A549 (cell line): ENCODE measurements at regions not wholly inside any gene's neighbourhood (a gene's known extent, or its start where the extent isn't known, plus 50 kb on each side); places are given as distances from the start of the nearest gene placed in this dataset.

Experiments used
- ATAC-seq, 2 experiments: fragments of 200-7000 bp in 1 of 2; fragments of >200 bp in 1 of 2; cut with Nextera tagmentation in 1 of 2; cut with Tn5 transposase in 1 of 2; 3 replicates each; pipeline versions ENCODE4 v1.8.0 to v1.9.1; 2018 to 2020; ENCODE audit warnings: mild to moderate bottlenecking in 1 of 2, moderate library complexity in 1 of 2
- CTCF ChIA-PET: fragments of 300-600 bp; sonication (Branson Sonifier 250); formaldehyde crosslinking; extraction: SDS; loops from one replicate; lab custom pipeline; 2021; ENCODE audit warnings: antibody characterized with exemption, inconsistent platforms; lab: Yijun Ruan, JAX
- POLR2A ChIA-PET: fragments of 350-600 bp; formaldehyde crosslinking; extraction: SDS; loops from one replicate; lab custom pipeline; 2021; ENCODE audit warnings: antibody characterized with exemption, inconsistent platforms; lab: Yijun Ruan, JAX
- DNase-seq, 2 experiments: peaks; one replicate each; pipeline versions ENCODE4 v3.0.0 to v3.0.0-alpha.2; 2011 to 2016; ENCODE audit warnings: low read depth in 1 of 2, low spot score in 1 of 2
- FAIRE-seq: peaks from 2 replicates; lab custom pipeline; 2011; peaks lifted over from hg19 to GRCh38; lab: Jason Lieb, UNC
- H3K27ac ChIP-seq, 2 experiments: fragments of >200 bp; sonication (Bioruptor Twin); formaldehyde crosslinking; 3 replicates each; pipeline ENCODE4 v1.5.1; 2016 to 2017
- H3K4me1 ChIP-seq: fragments of >200 bp; sonication (Bioruptor Twin); formaldehyde crosslinking; 3 replicates; pipeline ENCODE4 v1.6.1; 2016
- H3K4me2 ChIP-seq: fragments of >200 bp; sonication (Bioruptor Twin); formaldehyde crosslinking; 3 replicates; pipeline ENCODE4 v1.6.1; 2016
- H3K4me3 ChIP-seq: fragments of >200 bp; sonication (Bioruptor Twin); formaldehyde crosslinking; 3 replicates; pipeline ENCODE4 v1.5.1; 2016
- H3K9me3 ChIP-seq: fragments of >200 bp; sonication (Bioruptor Twin); formaldehyde crosslinking; 3 replicates; pipeline ENCODE4 v1.6.1; 2016
- BCL3 ChIP-seq: fragments of >200 bp; sonication (Bioruptor Twin); formaldehyde crosslinking; IDR thresholded peaks from 3 replicates; pipeline ENCODE4 v1.6.1; 2016
- CBX2 ChIP-seq: fragments of 200-600 bp; sonication (generic); IDR thresholded peaks from 2 replicates; pipeline ENCODE4 v1.6.1; 2016; ENCODE audit warnings: low read depth, mild to moderate bottlenecking, borderline replicate concordance
- CHD4 ChIP-seq: fragments of 200-600 bp; sonication (generic); IDR thresholded peaks from 2 replicates; pipeline ENCODE4 v1.6.1; 2016; ENCODE audit warnings: antibody characterized with exemption, mild to moderate bottlenecking, borderline replicate concordance
- E2F6 ChIP-seq: IDR thresholded peaks from 2 replicates; pipeline ENCODE4 v1.6.1; 2012; ENCODE audit warnings: low read depth, borderline replicate concordance
- EHF ChIP-seq: fragments of 250-450 bp; sonication (Bioruptor Pico); IDR thresholded peaks from 2 replicates; pipeline ENCODE4 v1.5.0; 2020; ENCODE audit warnings: mild to moderate bottlenecking
- EHMT2 ChIP-seq: fragments of 200-600 bp; sonication (generic); IDR thresholded peaks from 2 replicates; pipeline ENCODE4 v1.6.1; 2016; ENCODE audit warnings: antibody characterized with exemption, low read depth, mild to moderate bottlenecking, moderate library complexity
- ELK1 ChIP-seq: fragments of 150-350 bp; IDR thresholded peaks from 2 replicates; pipeline ENCODE4 v1.6.1; 2014; ENCODE audit warnings: low read depth, mild to moderate bottlenecking, low read length
- EP300 ChIP-seq, 2 experiments: fragments of >200 bp; sonication (Bioruptor Twin); formaldehyde crosslinking; IDR thresholded peaks; 2 replicates in 1 of 2; 3 replicates in 1 of 2; pipeline ENCODE4 v1.6.1; 2016 to 2017
- GATA3 ChIP-seq: IDR thresholded peaks from 2 replicates; pipeline ENCODE4 v1.6.1; 2012; ENCODE audit warnings: borderline replicate concordance
- HES2 ChIP-seq: fragments of >200 bp; sonication (Bioruptor Twin); formaldehyde crosslinking; IDR thresholded peaks from 2 replicates; pipeline ENCODE4 v1.6.1; 2016
- HMGXB4 ChIP-seq: fragments of 250-450 bp; sonication (Bioruptor Pico); IDR thresholded peaks from 2 replicates; pipeline ENCODE4 v1.5.0; 2021; ENCODE audit warnings: mild to moderate bottlenecking, moderate library complexity, borderline replicate concordance
- MAX ChIP-seq: IDR thresholded peaks from 2 replicates; pipeline ENCODE4 v1.6.1; 2012
- MAZ ChIP-seq: fragments of 150-350 bp; IDR thresholded peaks from 2 replicates; pipeline ENCODE4 v1.6.1; 2014; ENCODE audit warnings: antibody characterized with exemption, low read depth, low read length, borderline replicate concordance
- MYC ChIP-seq: IDR thresholded peaks from 2 replicates; pipeline ENCODE4 v1.6.1; 2012; ENCODE audit warnings: mild to moderate bottlenecking, inconsistent platforms, low read length, improper control_type of control experiment, borderline replicate concordance
- POLR2AphosphoS2 ChIP-seq: conservative IDR thresholded peaks from 2 replicates; pipeline ENCODE4 v1.6.1; 2012; ENCODE audit warnings: low read length, improper control_type of control experiment, inconsistent platforms
- RNF2 ChIP-seq: fragments of 200-600 bp; sonication (generic); IDR thresholded peaks from 2 replicates; pipeline ENCODE4 v1.6.1; 2016; ENCODE audit warnings: low read depth, mild to moderate bottlenecking, antibody characterized with exemption, moderate library complexity, borderline replicate concordance
- USF2 ChIP-seq: fragments of 450-650 bp; IDR thresholded peaks from 2 replicates; pipeline ENCODE4 v1.6.1; 2014; ENCODE audit warnings: antibody characterized with exemption
- ZC3H11A ChIP-seq: fragments of 450-650 bp; IDR thresholded peaks from 2 replicates; pipeline ENCODE4 v1.6.1; 2014; ENCODE audit warnings: antibody characterized with exemption, mild to moderate bottlenecking
- ZNF302 ChIP-seq: fragments of 250-450 bp; sonication (Bioruptor Pico); IDR thresholded peaks from 2 replicates; pipeline ENCODE4 v1.9.0; 2021; ENCODE audit warnings: inconsistent platforms, mild to moderate bottlenecking, moderate library complexity
- WGBS: methylation state at CpG from one replicate; pipeline ENCODE4 v1.1.6; 2017; ENCODE audit errors: missing lambda C conversion rate; 5-methylcytosine and 5-hydroxymethylcytosine counted together
- TF ChIP-seq, protein P1 (sequence below): fragments of >200 bp; sonication (Bioruptor Twin); formaldehyde crosslinking; IDR thresholded peaks from 3 replicates; pipeline ENCODE4 v1.5.1; 2016

GRCh38 chr6:164243949-164244348 is 829.4 kb downstream of the QKI start:
- 39% methylated on average over 6 of the region's 9 CpGs for WGBS
- CTCF ChIA-PET = interaction anchor here (1.1 kb wide), 1 partner anchor 22 kb away, joined by 3 read pairs; no protein-coding TSS in a partner anchor
- POLR2A ChIA-PET = no interaction called here

GRCh38 chr6:164243012-164243610 is 828.6 kb downstream of the QKI start:
- TF ChIP-seq EHMT2 = no peak
- no peak for TF ChIP-seq ZNF302 (CRISPR knock-in tag)
- TF ChIP-seq, protein P1, sequence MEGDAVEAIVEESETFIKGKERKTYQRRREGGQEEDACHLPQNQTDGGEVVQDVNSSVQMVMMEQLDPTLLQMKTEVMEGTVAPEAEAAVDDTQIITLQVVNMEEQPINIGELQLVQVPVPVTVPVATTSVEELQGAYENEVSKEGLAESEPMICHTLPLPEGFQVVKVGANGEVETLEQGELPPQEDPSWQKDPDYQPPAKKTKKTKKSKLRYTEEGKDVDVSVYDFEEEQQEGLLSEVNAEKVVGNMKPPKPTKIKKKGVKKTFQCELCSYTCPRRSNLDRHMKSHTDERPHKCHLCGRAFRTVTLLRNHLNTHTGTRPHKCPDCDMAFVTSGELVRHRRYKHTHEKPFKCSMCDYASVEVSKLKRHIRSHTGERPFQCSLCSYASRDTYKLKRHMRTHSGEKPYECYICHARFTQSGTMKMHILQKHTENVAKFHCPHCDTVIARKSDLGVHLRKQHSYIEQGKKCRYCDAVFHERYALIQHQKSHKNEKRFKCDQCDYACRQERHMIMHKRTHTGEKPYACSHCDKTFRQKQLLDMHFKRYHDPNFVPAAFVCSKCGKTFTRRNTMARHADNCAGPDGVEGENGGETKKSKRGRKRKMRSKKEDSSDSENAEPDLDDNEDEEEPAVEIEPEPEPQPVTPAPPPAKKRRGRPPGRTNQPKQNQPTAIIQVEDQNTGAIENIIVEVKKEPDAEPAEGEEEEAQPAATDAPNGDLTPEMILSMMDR = no peak
- TF ChIP-seq EP300 (IDR thresholded peaks at IDR 0.05) = no peak
- no peak for TF ChIP-seq BCL3
- no peak for TF ChIP-seq E2F6
- TF ChIP-seq GATA3 = no peak
- TF ChIP-seq MAZ = no peak
- no peak for TF ChIP-seq USF2
- no peak for TF ChIP-seq ZC3H11A
- no peak for TF ChIP-seq EHF (CRISPR knock-in tag)
- no peak for TF ChIP-seq ELK1
- no peak for TF ChIP-seq POLR2AphosphoS2
- TF ChIP-seq CHD4 = no peak
- TF ChIP-seq CBX2 = no peak
- TF ChIP-seq MAX = no peak
- no peak for TF ChIP-seq RNF2
- TF ChIP-seq MYC = no peak
- TF ChIP-seq, all 56 proteins: peak for 0
- no peak overlapping the region for H3K27ac ChIP-seq
- FAIRE-seq = no peak
- H3K9me3 ChIP-seq = no peaks in the 10 kb centered on the region
- no peak overlapping the region for H3K4me3 ChIP-seq
- ATAC-seq = no peak
- WGBS = 22% methylated on average over 6 of the region's 6 CpGs
- no peak for DNase-seq
- ChIA-PET POLR2A (no interaction called here), CTCF (interaction anchor here (1.1 kb wide), 1 partner anchor 22 kb away, joined by 3 read pairs; no protein-coding TSS in a partner anchor)
- H3K4me1 ChIP-seq = no peaks in the 10 kb centered on the region
- no peak overlapping the region for H3K4me2 ChIP-seq

More at GRCh38 chr6:164243949-164244348, 829.4 kb downstream of the QKI start:
- Histone ChIP-seq H3K4me2 (no peak overlapping the region), H3K27ac (no peak overlapping the region), H3K4me3 (no peak overlapping the region), H3K4me1 (no peaks in the 10 kb centered on the region), H3K9me3 (no peaks in the 10 kb centered on the region)
- ATAC-seq (no peak), DNase-seq (no peak), FAIRE-seq (no peak)
- TF ChIP-seq HMGXB4 (CRISPR knock-in tag) (no peak), HES2 (no peak)
